AG08396 (cell line): ENCODE measurements at regions not wholly inside any gene's neighbourhood (a gene's known extent, or its start where the extent isn't known, plus 50 kb on each side); places are given as distances from the start of the nearest gene placed in this dataset.
"Not testable (repeated sequence)": the region's sequence is repeated elsewhere in the genome, so short reads cannot be mapped to it uniquely, and the experiment has no call there.

Experiments used
- DNase-seq: peaks from one replicate; pipeline ENCODE4 v3.0.0; 2012; ENCODE audit warnings: low spot score, mixed read lengths

DNA sequence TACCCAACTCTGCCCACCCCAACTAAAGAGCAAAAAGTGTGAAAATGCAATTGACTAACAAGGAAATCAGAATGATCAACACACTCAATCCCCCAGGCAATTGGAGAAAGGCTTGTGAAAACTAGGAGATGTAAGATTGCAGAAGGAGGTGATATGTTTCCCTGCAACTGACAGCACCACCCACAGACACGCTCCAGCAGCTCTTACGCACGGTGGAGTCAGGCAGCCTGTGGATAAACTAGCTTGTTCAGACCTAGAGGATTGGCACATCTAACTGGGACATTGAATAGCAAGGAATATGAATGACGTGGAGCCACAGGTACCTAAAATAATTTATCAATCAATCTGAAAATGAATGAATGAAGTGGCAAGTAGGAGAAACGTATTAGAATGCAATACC, 125.7 kb upstream of the MYO3A start:
- DNase-seq: no peak

DNA sequence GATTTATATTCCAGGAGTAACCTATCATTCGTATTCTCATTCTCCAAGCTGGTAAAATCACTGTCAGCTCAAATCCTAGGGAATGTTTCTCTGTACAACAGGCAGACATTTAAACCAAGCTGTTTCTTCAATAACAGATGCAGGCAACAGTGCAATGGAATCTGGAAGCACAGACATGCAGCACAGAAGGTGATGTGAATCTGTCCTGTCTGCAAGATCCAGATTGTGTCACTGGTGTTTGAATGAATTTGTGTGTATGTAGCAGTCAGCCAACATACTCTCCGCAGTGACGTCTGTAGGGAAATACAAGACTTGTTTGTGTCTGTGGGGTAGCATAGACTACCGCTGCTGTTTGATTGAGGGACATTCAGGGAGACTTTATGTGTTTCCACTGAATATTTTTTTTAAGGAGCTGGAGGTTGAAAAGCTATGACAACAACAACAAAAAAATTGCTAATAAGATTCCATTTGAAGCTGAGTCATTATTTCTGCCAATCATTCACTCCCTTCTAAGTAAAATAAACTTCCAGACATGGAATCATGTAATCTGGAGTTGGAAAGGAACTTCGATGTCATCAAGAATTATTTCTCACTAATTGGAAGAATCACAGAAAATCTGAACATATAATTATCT, 122.9 kb upstream of the MYO3A start:
- DNase-seq: no peak

GRCh38 chr10:25813511-25813910, 120.5 kb upstream of the MYO3A start:
- DNase-seq: no peak

GRCh38 chr10:25815236-25815635, 118.8 kb upstream of the MYO3A start:
- no peak for DNase-seq

DNA sequence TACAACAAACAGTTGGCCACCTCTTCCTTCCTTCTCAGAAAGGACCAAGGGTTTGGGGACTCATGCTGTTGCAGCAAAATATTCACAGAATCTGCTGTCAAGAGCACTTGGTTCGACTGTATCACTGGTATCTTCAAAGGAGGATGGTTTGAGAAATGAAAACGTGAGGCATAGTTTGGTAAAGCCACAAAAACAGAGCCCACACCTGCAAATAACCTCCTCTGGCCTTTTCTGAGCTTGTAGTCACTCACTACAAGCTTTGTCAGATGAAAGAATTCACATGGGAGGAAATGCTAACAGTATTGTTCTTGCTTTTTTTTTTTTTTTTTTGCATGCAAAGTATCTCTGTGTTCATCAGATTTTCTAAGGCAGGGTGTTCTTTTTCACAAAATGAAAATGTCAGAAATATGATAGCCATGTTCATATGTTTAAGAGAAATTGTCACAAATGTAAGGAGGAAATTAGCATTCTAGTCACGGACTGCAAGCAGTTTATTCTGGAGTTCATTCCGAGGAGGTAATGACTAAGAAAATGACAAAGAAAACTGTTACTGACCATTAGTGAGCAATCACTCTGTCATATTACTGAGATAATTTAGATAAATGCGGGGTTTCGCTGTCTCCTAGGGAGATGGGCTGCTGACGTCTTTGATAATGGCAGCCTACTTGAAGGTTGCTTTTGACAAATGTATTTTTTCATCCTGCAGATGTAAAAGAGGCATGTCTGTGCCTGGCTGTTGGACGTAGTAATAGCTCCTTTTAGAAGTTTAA, 117.8 kb upstream of the MYO3A start:
- no peak for DNase-seq

DNA sequence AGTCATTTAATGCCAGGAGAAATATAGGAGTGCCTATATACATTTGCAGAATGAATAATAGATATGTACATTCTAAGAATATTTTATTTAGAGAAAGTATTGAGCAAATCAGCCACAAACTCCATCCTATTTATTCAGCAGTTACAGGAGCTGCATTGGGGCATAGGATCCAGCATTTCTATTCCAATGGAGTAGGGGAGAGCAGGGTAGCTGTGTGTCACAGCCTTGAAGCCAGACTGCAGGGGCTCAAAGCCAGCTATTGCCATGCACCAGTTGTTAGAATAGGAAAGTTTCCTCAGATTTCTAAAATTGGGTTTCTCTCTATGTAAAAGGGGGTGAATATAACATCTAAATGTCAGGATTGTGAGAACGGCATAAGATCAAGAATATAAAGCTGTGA, 116.8 kb upstream of the MYO3A start:
- DNase-seq: no peak

GRCh38 chr10:25818751-25819150, 115.3 kb upstream of the MYO3A start:
- no peak for DNase-seq

DNA sequence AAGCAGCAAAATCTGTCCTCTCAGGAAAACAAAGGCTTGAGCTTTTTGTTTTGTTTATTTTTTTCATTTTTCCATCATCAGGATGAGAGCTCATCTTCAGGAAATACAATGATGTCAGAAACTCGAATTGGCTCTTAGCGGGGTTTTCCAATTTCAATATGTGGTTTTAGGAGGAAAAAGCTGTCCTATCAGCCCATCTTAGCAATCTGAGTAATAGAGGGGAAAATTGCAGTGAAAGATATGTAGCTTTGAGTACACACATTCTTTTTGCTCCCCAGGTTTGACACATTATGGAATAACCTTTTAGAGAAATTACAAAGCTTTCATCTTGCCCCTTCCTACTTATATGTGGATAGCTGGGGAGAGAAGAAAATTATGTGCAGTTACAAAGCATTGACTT, 113.6 kb upstream of the MYO3A start:
- DNase-seq: no peak

DNA sequence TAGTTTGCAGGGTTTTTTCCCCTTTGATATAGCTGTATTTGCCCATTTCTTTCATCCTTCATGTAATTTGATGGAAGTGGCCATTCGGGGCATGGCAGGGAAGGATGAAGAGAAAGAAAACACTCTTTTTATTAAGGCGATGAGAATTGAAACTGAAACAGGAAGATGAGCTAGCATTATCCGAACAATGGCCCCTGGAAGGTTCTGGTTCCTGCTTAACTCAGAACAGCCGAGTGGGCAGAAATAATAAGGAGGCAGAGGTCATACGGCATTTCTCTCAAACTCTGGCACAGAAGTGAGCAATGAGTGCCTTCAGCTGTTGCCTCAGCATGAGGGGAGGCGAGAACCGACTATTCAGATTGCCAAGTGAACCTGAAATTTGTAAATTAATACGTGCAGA, 113.2 kb upstream of the MYO3A start:
- DNase-seq: no peak

DNA sequence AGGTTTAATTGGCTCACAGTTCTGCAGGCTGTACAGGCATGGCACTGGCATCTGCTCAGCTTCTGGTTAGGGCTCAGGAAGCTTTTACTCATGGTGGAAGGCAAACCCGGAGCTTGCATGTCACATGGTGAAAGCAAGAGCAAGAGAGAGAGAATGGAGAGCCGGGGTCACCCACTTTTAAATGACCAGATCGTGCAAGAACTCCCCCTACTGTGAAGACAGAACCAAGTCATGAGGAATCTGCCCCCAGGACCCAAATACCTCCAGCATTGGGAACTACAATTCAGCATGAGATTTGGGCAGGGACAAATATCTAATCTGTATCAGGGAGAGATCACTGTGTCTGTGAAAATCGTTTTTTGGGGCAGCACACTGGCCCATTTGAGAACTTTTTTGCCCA, 110.0 kb upstream of the MYO3A start:
- DNase-seq: no peak

DNA sequence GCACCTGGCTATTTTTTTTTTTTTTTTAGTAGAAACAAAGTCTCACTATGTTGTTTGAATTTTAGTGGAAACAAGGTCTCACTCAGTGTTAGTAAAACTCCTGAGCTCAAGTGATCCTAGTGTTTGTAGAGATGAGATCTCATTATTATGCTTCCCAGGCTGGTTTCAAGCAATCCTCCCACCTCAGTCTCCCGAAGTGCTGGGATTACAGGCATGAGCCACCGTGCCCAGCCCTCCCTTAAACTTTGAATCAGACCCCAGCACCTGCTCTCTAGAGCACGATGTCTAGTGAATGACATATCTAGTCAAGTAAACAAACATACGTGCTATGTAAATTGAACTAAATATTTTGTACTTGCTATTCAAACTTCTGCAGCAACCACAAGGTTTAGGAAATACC, 105.6 kb upstream of the MYO3A start:
- no peak for DNase-seq

DNA sequence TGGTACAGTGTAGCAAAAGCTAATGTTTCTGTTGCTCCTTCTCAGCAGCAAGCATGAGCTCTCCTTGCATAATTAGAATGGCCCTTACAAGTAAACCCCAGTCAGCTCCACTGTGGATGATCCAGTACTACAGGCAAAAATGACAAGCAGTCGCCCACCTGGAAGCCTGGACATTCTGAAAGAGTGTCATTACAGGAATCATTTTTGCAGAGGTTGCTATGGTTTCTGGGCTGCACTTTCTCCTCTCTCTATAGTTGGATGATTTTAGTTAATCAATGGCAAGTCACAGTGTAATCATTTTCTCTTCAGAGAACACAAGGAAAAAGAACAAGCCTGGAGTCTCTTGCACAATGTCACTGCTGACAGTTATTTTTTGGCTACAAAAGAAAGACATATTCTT, 102.9 kb upstream of the MYO3A start:
- DNase-seq: no peak

DNA sequence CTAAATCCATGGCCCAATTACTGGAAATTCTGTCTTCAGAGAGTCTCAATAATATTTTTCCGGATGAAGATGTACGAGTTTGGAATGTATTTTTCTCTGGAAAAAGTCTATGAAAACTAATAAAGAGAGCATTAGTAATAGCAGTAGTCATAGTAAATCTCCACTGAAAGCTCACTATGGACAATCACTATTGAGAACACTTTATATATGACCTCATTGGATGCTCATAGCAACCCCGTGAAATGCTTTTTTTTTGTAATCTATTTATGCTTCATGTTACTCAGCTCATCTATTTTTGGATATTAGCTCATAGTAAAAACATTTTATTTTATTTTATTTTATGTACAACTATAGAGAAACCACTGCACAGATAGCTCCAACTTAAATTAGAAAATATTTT, 94.3 kb upstream of the MYO3A start:
- no peak for DNase-seq

DNA sequence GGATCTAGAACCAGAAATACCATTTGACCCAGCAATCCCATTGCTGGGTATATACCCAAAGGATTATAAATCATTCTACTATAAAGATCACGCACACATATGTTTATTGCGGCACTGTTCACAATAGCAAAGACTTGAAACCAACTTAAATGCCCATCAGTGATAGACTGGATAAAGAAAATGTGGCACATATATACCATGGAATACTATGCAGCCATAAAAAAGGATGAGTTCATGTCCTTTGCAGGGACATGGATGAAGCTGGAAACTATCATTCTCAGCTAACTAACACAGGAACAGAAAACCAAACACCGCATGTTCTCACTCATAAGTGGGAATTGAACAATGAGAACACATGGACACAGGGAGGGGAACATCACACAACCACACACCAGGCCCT, 93.2 kb upstream of the MYO3A start:
- not testable (repeated sequence) for DNase-seq

- DNase-seq: no peak
Observed at GRCh38 chr10:25842146-25842545, 91.9 kb upstream of the MYO3A start.

- no peak for DNase-seq
Observed at GRCh38 chr10:25843551-25844170, 90.4 kb upstream of the MYO3A start.

GRCh38 chr10:25844716-25845115, 89.3 kb upstream of the MYO3A start:
- DNase-seq: not testable (repeated sequence)

- DNase-seq: no peak
Observed at GRCh38 chr10:25849268-25849667, 84.8 kb upstream of the MYO3A start.

DNA sequence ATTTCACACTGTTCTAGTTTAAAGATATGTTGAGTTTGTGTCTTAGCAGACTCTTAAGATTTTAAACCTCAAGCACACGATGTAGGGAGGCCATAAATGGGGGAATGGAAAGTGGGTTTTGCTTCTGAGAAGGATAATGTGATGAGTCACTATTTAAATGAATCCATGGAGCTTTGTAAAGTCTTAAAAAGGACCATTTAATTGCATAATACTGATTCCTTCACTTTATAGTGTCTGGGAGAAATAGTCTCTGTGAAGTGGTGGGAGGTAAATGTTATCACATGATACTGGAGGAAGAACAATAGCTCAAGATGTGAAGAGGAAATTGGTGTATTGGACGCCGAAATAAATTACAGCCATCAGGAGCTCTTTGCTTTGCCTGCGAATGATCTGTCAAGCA, 84.0 kb upstream of the MYO3A start:
- no peak for DNase-seq

DNA sequence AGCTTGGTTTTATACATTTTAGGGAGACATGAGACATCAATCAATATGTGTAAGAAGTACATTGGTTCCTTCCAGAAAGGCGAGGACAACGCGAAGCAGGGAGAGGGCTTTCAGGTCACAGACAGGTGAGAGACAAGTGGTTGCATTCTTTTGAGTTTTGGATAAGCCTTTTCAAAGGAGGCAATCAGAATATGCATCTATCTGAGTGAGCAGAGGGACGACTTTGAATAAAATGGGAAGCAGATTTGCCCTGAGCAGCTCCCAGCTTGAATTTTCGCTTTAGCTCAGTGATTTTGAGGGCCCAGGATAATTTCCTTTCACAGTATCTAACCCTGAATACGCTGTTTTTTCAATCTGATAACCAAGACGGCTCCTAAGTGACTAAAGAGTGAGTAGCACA, 82.5 kb upstream of the MYO3A start:
- DNase-seq: no peak

- no peak for DNase-seq
Observed at GRCh38 chr10:25852364-25852941, 81.6 kb upstream of the MYO3A start.

- no peak for DNase-seq
Observed at GRCh38 chr10:25858076-25858475, 76.0 kb upstream of the MYO3A start.

DNA sequence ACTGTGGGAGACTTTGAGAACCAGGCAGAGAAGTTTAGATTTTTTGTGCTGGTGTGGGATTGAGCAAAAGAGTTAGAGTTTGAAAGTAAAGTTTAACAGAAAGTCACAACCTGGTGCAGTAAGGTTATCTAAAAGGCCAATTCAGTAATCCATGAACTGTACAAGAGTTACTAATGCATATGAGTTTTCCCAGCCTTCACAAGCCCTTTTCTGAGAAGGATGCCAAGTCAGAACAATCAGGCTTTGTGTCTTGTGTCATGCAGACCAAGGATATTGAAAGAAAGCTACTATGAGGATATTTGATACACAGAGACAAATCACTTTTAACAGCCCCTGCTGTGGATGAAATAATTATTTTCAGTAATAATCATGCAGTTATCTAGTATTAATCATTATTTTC, 68.8 kb upstream of the MYO3A start:
- no peak for DNase-seq
